Endothelial cell of umbilical vein (primary cell): ENCODE measurements at regions not wholly inside any gene's neighbourhood (a gene's known extent, or its start where the extent isn't known, plus 50 kb on each side); places are given as distances from the start of the nearest gene placed in this dataset.

Experiments
- BruUV-seq: library from RNA; stranded (reverse); fragments of 400-500 nt; replicated peaks from 2 replicates; lab custom pipeline; 2021; lab: Mats Ljungman, UMichigan
- CTCF ChIA-PET: fragments of 300-600, 350-600 bp; sonication (Branson Sonifier 250); formaldehyde crosslinking; loops from one replicate; lab custom pipeline; 2021; ENCODE audit warnings: antibody characterized with exemption, inconsistent platforms; lab: Charles Lee
- POLR2A ChIA-PET: fragments of 300-600, 350-600 bp; sonication (Branson Sonifier 250); formaldehyde crosslinking; loops from one replicate; lab custom pipeline; 2021; ENCODE audit warnings: antibody characterized with exemption, inconsistent platforms; lab: Charles Lee
- DNase-seq: peaks from one replicate; pipeline ENCODE4 v3.0.0-alpha.2; 2011; ENCODE audit warnings: low read depth, low spot score
- FAIRE-seq: peaks from 2 replicates; lab custom pipeline; 2011; peaks lifted over from hg19 to GRCh38; lab: Jason Lieb, UNC
- H2AFZ ChIP-seq: 2 replicates; pipeline ENCODE4 v1.6.0; 2012; ENCODE audit warnings: low read depth, low read length, control low read depth, inconsistent platforms
- H3K27ac ChIP-seq: 2 replicates; pipeline ENCODE4 v1.5.1; 2011; ENCODE audit warnings: low read depth, mild to moderate bottlenecking, control low read depth, low read length, moderate library complexity; ENCODE audit not compliant: insufficient read depth
- H3K27me3 ChIP-seq, 2 experiments: 2 replicates each; pipeline versions ENCODE4 v1.6.0 to v1.6.1; 2011; ENCODE audit warnings: low read length in 2 of 2, mixed read lengths in 1 of 2; ENCODE audit not compliant: control insufficient read depth in 2 of 2, insufficient read depth in 2 of 2
- H3K36me3 ChIP-seq, 2 experiments: 2 replicates in 1 of 2; 3 replicates in 1 of 2; pipeline ENCODE4 v1.5.1; 2011; ENCODE audit warnings: low read length in 2 of 2, mild to moderate bottlenecking in 1 of 2, moderate library complexity in 1 of 2; ENCODE audit not compliant: control insufficient read depth in 2 of 2, insufficient read depth in 2 of 2; ENCODE audit errors: extremely low read depth in 1 of 2
- H3K4me1 ChIP-seq: 3 replicates; pipeline ENCODE4 v1.5.1; 2011; ENCODE audit warnings: mild to moderate bottlenecking, low read length; ENCODE audit not compliant: control insufficient read depth, insufficient read depth; ENCODE audit errors: extremely low read depth
- H3K4me2 ChIP-seq: 2 replicates; pipeline ENCODE4 v1.6.1; 2011; ENCODE audit warnings: low read length, control low read depth, mixed read lengths; ENCODE audit not compliant: insufficient read depth
- H3K4me3 ChIP-seq, 3 experiments: fragments of 200-600 bp in 1 of 3; sonication (generic), shearing (Covaris generic) in 1 of 3; replicated peaks in 1 of 3; 2 replicates each; pipeline ENCODE4 v1.5.1; 2011 to 2016; ENCODE audit warnings: control low read depth in 3 of 3, low read length in 3 of 3, mild to moderate bottlenecking in 2 of 3, inconsistent platforms in 1 of 3, low read depth in 1 of 3, moderate library complexity in 1 of 3; ENCODE audit not compliant: insufficient read depth in 1 of 3
- H3K79me2 ChIP-seq: 2 replicates; pipeline ENCODE4 v1.6.0; 2012; ENCODE audit warnings: low read length, inconsistent platforms; ENCODE audit not compliant: control insufficient read depth, insufficient read depth
- H3K9ac ChIP-seq: replicated peaks from 2 replicates; pipeline ENCODE3; 2011; ENCODE audit warnings: low read length, control low read depth; ENCODE audit not compliant: insufficient read depth; ENCODE audit errors: extremely low read depth
- H3K9me1 ChIP-seq: replicated peaks from 3 replicates; pipeline ENCODE4 v1.6.0; 2011; ENCODE audit warnings: mild to moderate bottlenecking, low read length; ENCODE audit not compliant: control insufficient read depth, insufficient read depth; ENCODE audit errors: extremely low read depth
- H3K9me3 ChIP-seq: replicated peaks from 2 replicates; pipeline ENCODE4 v1.5.1; 2012; ENCODE audit warnings: low read length, inconsistent platforms; ENCODE audit not compliant: control insufficient read depth, insufficient read depth
- H4K20me1 ChIP-seq: replicated peaks from 2 replicates; pipeline ENCODE3; 2011; ENCODE audit warnings: mild to moderate bottlenecking, low read length; ENCODE audit not compliant: control insufficient read depth, insufficient read depth; ENCODE audit errors: extremely low read depth
- EZH2 ChIP-seq: IDR thresholded peaks from 2 replicates; pipeline ENCODE4 v1.6.1; 2012; ENCODE audit warnings: borderline replicate concordance, low read depth, mild to moderate bottlenecking, moderate library complexity, low read length, inconsistent platforms; ENCODE audit not compliant: severe bottlenecking
- FOS ChIP-seq: IDR thresholded peaks from 2 replicates; pipeline ENCODE4 v1.6.1; 2011; ENCODE audit warnings: mild to moderate bottlenecking, low read length, moderate library complexity, borderline replicate concordance; ENCODE audit not compliant: insufficient read depth
- GATA2 ChIP-seq: IDR thresholded peaks from 2 replicates; pipeline ENCODE4 v1.7.0; 2011; ENCODE audit warnings: low read depth, mild to moderate bottlenecking, moderate library complexity, mixed read lengths, low read length; ENCODE audit not compliant: insufficient read length, insufficient read depth
- JUN ChIP-seq: IDR thresholded peaks from 2 replicates; pipeline ENCODE4 v1.6.1; 2011; ENCODE audit warnings: borderline replicate concordance, low read depth; ENCODE audit not compliant: insufficient read length, insufficient read depth
- MYC ChIP-seq: IDR thresholded peaks from one replicate; pipeline ENCODE4 v1.6.1; 2011; ENCODE audit warnings: mild to moderate bottlenecking, low read depth, low read length
- POLR2A ChIP-seq: IDR thresholded peaks from 2 replicates; pipeline ENCODE4 v1.6.1; 2012; ENCODE audit warnings: low read depth, mild to moderate bottlenecking, control low read depth, low read length
- POLR2AphosphoS5 ChIP-seq: IDR thresholded peaks from 2 replicates; pipeline ENCODE4 v1.6.1; 2012; ENCODE audit warnings: low read depth, mild to moderate bottlenecking, control low read depth, low read length, moderate library complexity; ENCODE audit not compliant: insufficient read depth
- dilution Hi-C: fragments of 300-500 bp; cut with MboI; formaldehyde crosslinking; loops from one replicate; pipeline ENCODE4 v1.15.0; 2019; ENCODE audit warnings: low sequenced_read_pairs; ENCODE audit not compliant: extremely low pct_ligation_motif_present
- intact Hi-C: fragments of 100-400 bp; cut with micrococcal nuclease; formaldehyde crosslinking; loops from one replicate; pipeline ENCODE4 v1.10.0; 2022
- TF ChIP-seq, protein P1 (sequence below): IDR thresholded peaks from 2 replicates; pipeline ENCODE4 v1.6.1; 2011; ENCODE audit not compliant: insufficient read depth, insufficient read length
- TF ChIP-seq, protein P2 (sequence below), 2 donors: IDR thresholded peaks; 1 replicate in 1 of 2; 2 replicates in 1 of 2; pipeline ENCODE4 v1.5.1; 2011; ENCODE audit warnings: low read length in 2 of 2, mild to moderate bottlenecking in 2 of 2, moderate library complexity in 2 of 2, control low read depth in 1 of 2, inconsistent platforms in 1 of 2, low read depth in 1 of 2; ENCODE audit not compliant: insufficient read depth in 1 of 2; ENCODE audit errors: extremely low read depth in 1 of 2

DNA sequence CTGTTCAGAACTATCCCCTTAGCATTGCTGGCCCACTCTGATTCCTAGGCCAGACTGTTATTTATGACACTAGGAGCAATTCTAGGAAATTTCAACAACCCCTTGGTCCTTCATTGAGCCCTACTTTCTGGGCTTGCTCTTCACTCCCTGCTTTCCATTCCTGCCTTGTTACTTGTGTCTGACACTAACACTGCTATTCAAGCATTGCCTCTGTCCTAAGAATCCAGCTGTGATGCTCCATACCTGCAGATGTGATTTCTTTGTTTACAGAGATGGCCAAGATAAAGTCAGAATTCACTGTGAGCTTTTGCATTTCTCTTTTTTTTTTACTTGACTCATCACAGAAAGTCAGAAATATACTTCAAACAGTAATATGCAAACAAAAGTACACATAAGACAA lies 377.2 kb upstream of the GOT2 start:
- ChIA-PET CTCF (no interaction called here), POLR2A (interaction anchor here (0.6 kb wide), 1 partner anchor 325 kb away, joined by 4 read pairs; no protein-coding TSS in a partner anchor)
- H3K36me3 ChIP-seq = no peaks in the 10 kb centered on the region
- no peak for DNase-seq
- TF ChIP-seq JUN = no peak
- no peak for TF ChIP-seq FOS
- TF ChIP-seq GATA2 = no peak
- no peak for TF ChIP-seq POLR2AphosphoS5
- TF ChIP-seq, protein P1, sequence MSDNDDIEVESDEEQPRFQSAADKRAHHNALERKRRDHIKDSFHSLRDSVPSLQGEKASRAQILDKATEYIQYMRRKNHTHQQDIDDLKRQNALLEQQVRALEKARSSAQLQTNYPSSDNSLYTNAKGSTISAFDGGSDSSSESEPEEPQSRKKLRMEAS = no peak
- TF ChIP-seq, protein P2, sequence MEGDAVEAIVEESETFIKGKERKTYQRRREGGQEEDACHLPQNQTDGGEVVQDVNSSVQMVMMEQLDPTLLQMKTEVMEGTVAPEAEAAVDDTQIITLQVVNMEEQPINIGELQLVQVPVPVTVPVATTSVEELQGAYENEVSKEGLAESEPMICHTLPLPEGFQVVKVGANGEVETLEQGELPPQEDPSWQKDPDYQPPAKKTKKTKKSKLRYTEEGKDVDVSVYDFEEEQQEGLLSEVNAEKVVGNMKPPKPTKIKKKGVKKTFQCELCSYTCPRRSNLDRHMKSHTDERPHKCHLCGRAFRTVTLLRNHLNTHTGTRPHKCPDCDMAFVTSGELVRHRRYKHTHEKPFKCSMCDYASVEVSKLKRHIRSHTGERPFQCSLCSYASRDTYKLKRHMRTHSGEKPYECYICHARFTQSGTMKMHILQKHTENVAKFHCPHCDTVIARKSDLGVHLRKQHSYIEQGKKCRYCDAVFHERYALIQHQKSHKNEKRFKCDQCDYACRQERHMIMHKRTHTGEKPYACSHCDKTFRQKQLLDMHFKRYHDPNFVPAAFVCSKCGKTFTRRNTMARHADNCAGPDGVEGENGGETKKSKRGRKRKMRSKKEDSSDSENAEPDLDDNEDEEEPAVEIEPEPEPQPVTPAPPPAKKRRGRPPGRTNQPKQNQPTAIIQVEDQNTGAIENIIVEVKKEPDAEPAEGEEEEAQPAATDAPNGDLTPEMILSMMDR (IDR thresholded peaks at IDR 0.05; ENCODE audit: extremely low read depth in 1 of 2, insufficient read depth in 1 of 2, low read depth in 1 of 2, low read length in 2 of 2) = no peak
- TF ChIP-seq POLR2A = no peak
- no peak for TF ChIP-seq EZH2
- no peak for TF ChIP-seq MYC
- dilution Hi-C loops (no loop called here), intact Hi-C loops (no loop called here)
- no peaks in the 10 kb centered on the region for H3K4me1 ChIP-seq
- H3K9ac ChIP-seq = no peak overlapping the region
- no peaks in the 10 kb centered on the region for H3K79me2 ChIP-seq
- H3K27ac ChIP-seq = no peak overlapping the region
- BruUV-seq = no TSS peak
- no peak for FAIRE-seq
- no peaks in the 10 kb centered on the region for H3K27me3 ChIP-seq
- H3K9me1 ChIP-seq = no peaks in the 10 kb centered on the region
- H4K20me1 ChIP-seq = no peaks in the 10 kb centered on the region
- no peak overlapping the region for H2AFZ ChIP-seq
- H3K4me3 ChIP-seq = no peak overlapping the region
- H3K4me2 ChIP-seq = no peak overlapping the region
- H3K9me3 ChIP-seq = no peaks in the 10 kb centered on the region
